HL-60 (cell line): ENCODE measurements at regions not wholly inside any gene's neighbourhood (a gene's known extent, or its start where the extent isn't known, plus 50 kb on each side); places are given as distances from the start of the nearest gene placed in this dataset.

ENCODE experiments used
- DNase-seq, 2 experiments: peaks; one replicate each; pipeline ENCODE4 v3.0.0-alpha.2; 2010 to 2020; ENCODE audit warnings: low read depth in 1 of 2, low spot score in 1 of 2
- H3K27ac ChIP-seq: fragments of 250-450 bp; sonication (Bioruptor Pico); replicated peaks from 2 replicates; pipeline ENCODE4 v1.5.1; 2020; ENCODE audit warnings: mild to moderate bottlenecking, moderate library complexity
- H3K27me3 ChIP-seq: fragments of 250-450 bp; sonication (Bioruptor Pico); 2 replicates; pipeline ENCODE4 v1.5.1; 2021; ENCODE audit warnings: mild to moderate bottlenecking, moderate library complexity; ENCODE audit not compliant: insufficient read depth, poor library complexity, severe bottlenecking
- H3K4me3 ChIP-seq: replicated peaks from 2 replicates; pipeline ENCODE4 v1.5.1; 2011; ENCODE audit warnings: mild to moderate bottlenecking, control low read depth, low read length; ENCODE audit not compliant: insufficient read depth
- CTCF ChIP-seq: IDR thresholded peaks from one replicate; pipeline ENCODE4 v1.5.1; 2011; ENCODE audit warnings: low read length, control low read depth, inconsistent platforms; ENCODE audit not compliant: insufficient read depth
- GABPA ChIP-seq: IDR thresholded peaks from 2 replicates; pipeline ENCODE4 v1.6.1; 2012; ENCODE audit warnings: low read depth
- POLR2AphosphoS5 ChIP-seq: IDR thresholded peaks from 2 replicates; pipeline ENCODE4 v1.6.1; 2012; ENCODE audit warnings: low read depth
- REST ChIP-seq: IDR thresholded peaks from 2 replicates; pipeline ENCODE4 v1.6.1; 2012; ENCODE audit warnings: low read depth; ENCODE audit not compliant: insufficient replicate concordance
- SPI1 ChIP-seq: IDR thresholded peaks from 2 replicates; pipeline ENCODE4 v1.6.1; 2012; ENCODE audit warnings: low read depth, mild to moderate bottlenecking, borderline replicate concordance

- H3K4me3 ChIP-seq: no peak overlapping the region
- DNase-seq: no peak
These were observed 61.4 kb upstream of the STEAP1B start for GRCh38 chr7:22561321-22561811.

GRCh38 chr7:22559829-22560489, 60.0 kb upstream of the STEAP1B start:
- peak in 1 of 2 experiments; percentile 59 for DNase-seq
- Histone ChIP-seq H3K27me3 (peaks cover 19% of the 10 kb centered on the region), H3K4me3 (no peak overlapping the region), H3K27ac (no peak overlapping the region)
- no peak for TF ChIP-seq GABPA
- TF ChIP-seq CTCF: peak; percentile 66

More at GRCh38 chr7:22561321-22561811, 61.4 kb upstream of the STEAP1B start:
- Histone ChIP-seq H3K27me3 (peaks cover 19% of the 10 kb centered on the region), H3K27ac (no peak overlapping the region)
- TF ChIP-seq SPI1 (no peak), REST (no peak), POLR2AphosphoS5 (no peak), GABPA (no peak), CTCF (no peak)

- no peak for DNase-seq
- no peak overlapping the region for H3K27ac ChIP-seq
- H3K4me3 ChIP-seq: no peak overlapping the region
- TF ChIP-seq REST (no peak), SPI1 (no peak), GABPA (no peak), POLR2AphosphoS5 (no peak), CTCF (no peak)
- no peaks in the 10 kb centered on the region for H3K27me3 ChIP-seq
These were observed 57.2 kb upstream of the STEAP1B start for GRCh38 chr7:22557167-22557566.

GRCh38 chr7:22555476-22555875, 55.5 kb upstream of the STEAP1B start:
- TF ChIP-seq GABPA (no peak), REST (no peak), POLR2AphosphoS5 (no peak), CTCF (no peak), SPI1 (no peak)

More at GRCh38 chr7:22555476-22555875, 55.5 kb upstream of the STEAP1B start:
- peaks cover 2% of the 10 kb centered on the region for H3K27me3 ChIP-seq
- DNase-seq: no peak
- H3K27ac ChIP-seq: no peak overlapping the region
- H3K4me3 ChIP-seq: no peak overlapping the region
